ENCODE measurements at regions not wholly inside any gene's neighbourhood (a gene's known extent, or its start where the extent isn't known, plus 50 kb on each side); places are given as distances from the start of the nearest gene placed in this dataset.

- Histone ChIP-seq H2AFZ (replicated peaks; ENCODE audit: low read length, poor library complexity) (no peak overlapping the region), H4K91ac (ENCODE audit: insufficient read depth, low read depth, low read length) (no peak overlapping the region), H3K56ac (ENCODE audit: extremely low read depth, insufficient read depth, low read length) (no peak overlapping the region), H3K4me1 (ENCODE audit: control insufficient read depth, insufficient read depth, low read length) (no peaks in the 10 kb centered on the region), H3K27me3 (ENCODE audit: control insufficient read depth, insufficient read depth, low read length) (no peaks in the 10 kb centered on the region), H4K20me1 (ENCODE audit: insufficient read depth, low read length) (no peaks in the 10 kb centered on the region), H3K9me3 (ENCODE audit: control insufficient read depth, insufficient read depth, low read length) (peaks cover 9% of the 10 kb centered on the region; the same call in 1 of the 2 replicates), H3K18ac (ENCODE audit: low read depth, low read length) (no peak overlapping the region), H3K27ac (ENCODE audit: insufficient read depth, low read length) (no peak overlapping the region), H3K9me1 (ENCODE audit: insufficient read depth, low read length) (no peaks in the 10 kb centered on the region), H3K4me2 (ENCODE audit: low read depth, low read length) (no peak overlapping the region), H2BK20ac (ENCODE audit: low read depth, low read length) (no peak overlapping the region), H3K36me3 (ENCODE audit: control insufficient read depth, insufficient read depth, low read length) (no peaks in the 10 kb centered on the region), H3K9ac (ENCODE audit: low read depth, low read length) (no peak overlapping the region), H2BK120ac (ENCODE audit: low read depth, low read length) (no peak overlapping the region), H2BK15ac (ENCODE audit: low read depth, low read length) (no peak overlapping the region), H3K79me1 (ENCODE audit: low read depth in 1 of 2, low read length in 2 of 2) (no peaks in the 10 kb centered on the region), H4K8ac (ENCODE audit: low read depth in 2 of 2, low read length in 2 of 2) (no peak overlapping the region), H4K5ac (ENCODE audit: low read depth, low read length) (no peak overlapping the region), H2AK9ac (replicated peaks; ENCODE audit: low read depth, low read length, poor library complexity) (no peak overlapping the region), H2BK5ac (ENCODE audit: low read depth, low read length, poor library complexity, severe bottlenecking) (no peak overlapping the region), H3K4me3 (ENCODE audit: insufficient read depth, low read depth, low read length) (no peak overlapping the region), H2AK5ac (ENCODE audit: low read depth, low read length) (no peak overlapping the region), H3K23ac (ENCODE audit: low read depth, low read length) (no peak overlapping the region), H3K14ac (replicated peaks; ENCODE audit: low read depth, low read length) (no peak overlapping the region), H3K4ac (ENCODE audit: low read depth, low read length) (no peak overlapping the region)
- WGBS, 2 experiments (ENCODE audit: extremely low coverage in 2 of 2, insufficient read length in 1 of 2), result no CpG with 5 or more reads among the region's 2 CpGs
- no peak for ATAC-seq (ENCODE audit: low read depth)
- ChIA-PET POLR2A (ENCODE audit: unreplicated experiment) (no interaction called here), CTCF (no interaction called here)
- BruUV-seq (replicated peaks), result no TSS peak
- DNase-seq, result peak; percentile 3
- dilution Hi-C loops (cut with HindIII; ENCODE audit: low sequenced_read_pairs, unreplicated experiment), result no loop called here
- in situ Hi-C loops (cut with MboI; ENCODE audit: low sequenced_read_pairs), result no loop called here
- no peak for TF ChIP-seq MAFK (IDR thresholded peaks at IDR 0.05; ENCODE audit: low read depth, low read length)
- no peak for TF ChIP-seq CTCF (conservative IDR thresholded peaks at IDR 0.05; ENCODE audit: low read depth, low read length)
- TF ChIP-seq RFX5 (IDR thresholded peaks at IDR 0.05; ENCODE audit: low read depth, low read length), result no peak
- TF ChIP-seq CHD1 (IDR thresholded peaks at IDR 0.05; ENCODE audit: low read depth, low read length), result no peak
- TF ChIP-seq, protein P1, sequence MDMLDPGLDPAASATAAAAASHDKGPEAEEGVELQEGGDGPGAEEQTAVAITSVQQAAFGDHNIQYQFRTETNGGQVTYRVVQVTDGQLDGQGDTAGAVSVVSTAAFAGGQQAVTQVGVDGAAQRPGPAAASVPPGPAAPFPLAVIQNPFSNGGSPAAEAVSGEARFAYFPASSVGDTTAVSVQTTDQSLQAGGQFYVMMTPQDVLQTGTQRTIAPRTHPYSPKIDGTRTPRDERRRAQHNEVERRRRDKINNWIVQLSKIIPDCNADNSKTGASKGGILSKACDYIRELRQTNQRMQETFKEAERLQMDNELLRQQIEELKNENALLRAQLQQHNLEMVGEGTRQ (IDR thresholded peaks at IDR 0.05; ENCODE audit: low read depth, low read length), result no peak
- TF ChIP-seq POLR2A (IDR thresholded peaks at IDR 0.05; ENCODE audit: low read depth, low read length), result no peak
- no peak for TF ChIP-seq RAD21 (IDR thresholded peaks at IDR 0.05; ENCODE audit: low read length)
- no peak for TF ChIP-seq NFE2L2 (IDR thresholded peaks at IDR 0.05; ENCODE audit: low read depth, low read length)
- TF ChIP-seq SMC3 (IDR thresholded peaks at IDR 0.05; ENCODE audit: low read depth, low read length), result no peak
- TF ChIP-seq, protein P2, sequence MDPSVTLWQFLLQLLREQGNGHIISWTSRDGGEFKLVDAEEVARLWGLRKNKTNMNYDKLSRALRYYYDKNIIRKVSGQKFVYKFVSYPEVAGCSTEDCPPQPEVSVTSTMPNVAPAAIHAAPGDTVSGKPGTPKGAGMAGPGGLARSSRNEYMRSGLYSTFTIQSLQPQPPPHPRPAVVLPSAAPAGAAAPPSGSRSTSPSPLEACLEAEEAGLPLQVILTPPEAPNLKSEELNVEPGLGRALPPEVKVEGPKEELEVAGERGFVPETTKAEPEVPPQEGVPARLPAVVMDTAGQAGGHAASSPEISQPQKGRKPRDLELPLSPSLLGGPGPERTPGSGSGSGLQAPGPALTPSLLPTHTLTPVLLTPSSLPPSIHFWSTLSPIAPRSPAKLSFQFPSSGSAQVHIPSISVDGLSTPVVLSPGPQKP (IDR thresholded peaks at IDR 0.05; ENCODE audit: borderline replicate concordance, low read depth, low read length), result no peak
- TF ChIP-seq MXI1 (IDR thresholded peaks at IDR 0.05; ENCODE audit: borderline replicate concordance, low read depth, low read length), result no peak
- TF ChIP-seq MAZ (IDR thresholded peaks at IDR 0.05; ENCODE audit: borderline replicate concordance, low read depth, low read length), result no peak
- intact Hi-C loops (cut with micrococcal nuclease), result no loop called here
Observed at GRCh38 chr13:83819611-83820010, 62.7 kb downstream of the SLITRK1 start.

Data from IMR-90 (cell line).